H1 (cell line): ENCODE measurements at regions not wholly inside any gene's neighbourhood (a gene's known extent, or its start where the extent isn't known, plus 50 kb on each side); places are given as distances from the start of the nearest gene placed in this dataset.

Experiments used
- ASH2L ChIP-seq: fragments of 200-600, 300-600 bp; sonication (generic); IDR thresholded peaks from one replicate; pipeline ENCODE4 v1.7.1; 2017; ENCODE audit warnings: low read length
- HDAC2 ChIP-seq, 2 experiments: fragments of 300-600 bp in 1 of 2; sonication (generic) in 1 of 2; IDR thresholded peaks; 2 replicates each; pipeline ENCODE4 v1.6.1; 2011 to 2012; ENCODE audit warnings: low read depth in 2 of 2, low read length in 2 of 2, mild to moderate bottlenecking in 2 of 2, moderate library complexity in 2 of 2, borderline replicate concordance in 1 of 2, inconsistent platforms in 1 of 2
- POLR2AphosphoS5 ChIP-seq: IDR thresholded peaks from 2 replicates; pipeline ENCODE4 v1.6.1; 2011; ENCODE audit warnings: low read depth, low read length
- TAF1 ChIP-seq: IDR thresholded peaks from 2 replicates; pipeline ENCODE4 v1.6.1; 2011; ENCODE audit warnings: mild to moderate bottlenecking, low read depth, low read length
- TF ChIP-seq, protein P1 (sequence below), 3 experiments: IDR thresholded peaks; 1 replicate in 2 of 3; 2 replicates in 1 of 3; pipeline versions ENCODE4 v1.5.1 to v1.6.1; 2011; ENCODE audit warnings: low read length in 3 of 3, mild to moderate bottlenecking in 3 of 3, inconsistent platforms in 2 of 3, low read depth in 1 of 3, moderate library complexity in 1 of 3; ENCODE audit not compliant: insufficient read depth in 1 of 3; ENCODE audit errors: control extremely low read depth in 1 of 3

GRCh38 chr2:47303341-47304148, 65.6 kb upstream of the EPCAM start:
- TF ChIP-seq, protein P1, sequence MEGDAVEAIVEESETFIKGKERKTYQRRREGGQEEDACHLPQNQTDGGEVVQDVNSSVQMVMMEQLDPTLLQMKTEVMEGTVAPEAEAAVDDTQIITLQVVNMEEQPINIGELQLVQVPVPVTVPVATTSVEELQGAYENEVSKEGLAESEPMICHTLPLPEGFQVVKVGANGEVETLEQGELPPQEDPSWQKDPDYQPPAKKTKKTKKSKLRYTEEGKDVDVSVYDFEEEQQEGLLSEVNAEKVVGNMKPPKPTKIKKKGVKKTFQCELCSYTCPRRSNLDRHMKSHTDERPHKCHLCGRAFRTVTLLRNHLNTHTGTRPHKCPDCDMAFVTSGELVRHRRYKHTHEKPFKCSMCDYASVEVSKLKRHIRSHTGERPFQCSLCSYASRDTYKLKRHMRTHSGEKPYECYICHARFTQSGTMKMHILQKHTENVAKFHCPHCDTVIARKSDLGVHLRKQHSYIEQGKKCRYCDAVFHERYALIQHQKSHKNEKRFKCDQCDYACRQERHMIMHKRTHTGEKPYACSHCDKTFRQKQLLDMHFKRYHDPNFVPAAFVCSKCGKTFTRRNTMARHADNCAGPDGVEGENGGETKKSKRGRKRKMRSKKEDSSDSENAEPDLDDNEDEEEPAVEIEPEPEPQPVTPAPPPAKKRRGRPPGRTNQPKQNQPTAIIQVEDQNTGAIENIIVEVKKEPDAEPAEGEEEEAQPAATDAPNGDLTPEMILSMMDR (IDR thresholded peaks at IDR 0.05; ENCODE audit: control extremely low read depth in 1 of 3, insufficient read depth in 1 of 3, low read depth in 1 of 3, low read length in 3 of 3), result no peak
- TF ChIP-seq HDAC2 (IDR thresholded peaks at IDR 0.05; ENCODE audit: borderline replicate concordance in 1 of 2, low read depth in 2 of 2, low read length in 2 of 2) (no peak), ASH2L (no peak), POLR2AphosphoS5 (no peak), TAF1 (no peak)
